Neuron (in vitro differentiated cells): ENCODE measurements at regions not wholly inside any gene's neighbourhood (a gene's known extent, or its start where the extent isn't known, plus 50 kb on each side); places are given as distances from the start of the nearest gene placed in this dataset.
"Not testable (repeated sequence)": the region's sequence is repeated elsewhere in the genome, so short reads cannot be mapped to it uniquely, and the experiment has no call there.

Experiments
- H2AFZ ChIP-seq: one replicate; pipeline ENCODE4 v1.6.1; 2013; ENCODE audit warnings: low read depth, mild to moderate bottlenecking, inconsistent platforms, low read length, moderate library complexity
- H3K27me3 ChIP-seq: one replicate; pipeline ENCODE4 v1.6.1; 2013; ENCODE audit warnings: low read length; ENCODE audit not compliant: insufficient read depth
- H3K36me3 ChIP-seq: one replicate; pipeline ENCODE4 v1.6.1; 2013; ENCODE audit warnings: low read length; ENCODE audit not compliant: insufficient read depth
- H3K4me1 ChIP-seq: one replicate; pipeline ENCODE4 v1.6.1; 2013; ENCODE audit warnings: low read length; ENCODE audit not compliant: insufficient read depth
- H3K4me3 ChIP-seq: 2 replicates; pipeline ENCODE4 v1.5.1; 2013; ENCODE audit warnings: mild to moderate bottlenecking, low read length, moderate library complexity
- H3K9me3 ChIP-seq: one replicate; pipeline ENCODE4 v1.6.1; 2013; ENCODE audit warnings: low read length

GRCh38 chr3:153221748-153222162 lies 59.7 kb downstream of the RAP2B start:
- no peak overlapping the region for H2AFZ ChIP-seq
- H3K27me3 ChIP-seq, result no peaks in the 10 kb centered on the region
- no peaks in the 10 kb centered on the region for H3K9me3 ChIP-seq
- H3K4me3 ChIP-seq, result no peak overlapping the region
- no peaks in the 10 kb centered on the region for H3K36me3 ChIP-seq
- no peaks in the 10 kb centered on the region for H3K4me1 ChIP-seq

- H3K4me3 ChIP-seq, H3K27me3 ChIP-seq, H3K36me3 ChIP-seq, H3K9me3 ChIP-seq, H2AFZ ChIP-seq, H3K4me1 ChIP-seq: not testable (repeated sequence)
Measured at GRCh38 chr3:153226877-153227276, 64.9 kb downstream of the RAP2B start.

GRCh38 chr3:153230427-153230826 lies 68.4 kb downstream of the RAP2B start:
- not testable (repeated sequence) for H3K4me1 ChIP-seq, H3K4me3 ChIP-seq, H3K36me3 ChIP-seq, H3K9me3 ChIP-seq, H3K27me3 ChIP-seq, H2AFZ ChIP-seq

- H3K36me3 ChIP-seq, H3K4me3 ChIP-seq, H3K27me3 ChIP-seq, H3K9me3 ChIP-seq, H2AFZ ChIP-seq, H3K4me1 ChIP-seq: not testable (repeated sequence)
Measured at GRCh38 chr3:153231245-153231644, 69.2 kb downstream of the RAP2B start.

GRCh38 chr3:153232050-153232752 lies 70.2 kb downstream of the RAP2B start:
- H3K36me3 ChIP-seq, H3K4me1 ChIP-seq, H3K9me3 ChIP-seq, H3K27me3 ChIP-seq, H3K4me3 ChIP-seq, H2AFZ ChIP-seq: not testable (repeated sequence)

- no peaks in the 10 kb centered on the region for H3K4me1 ChIP-seq
- H3K4me3 ChIP-seq, result no peak overlapping the region
- no peaks in the 10 kb centered on the region for H3K9me3 ChIP-seq
- no peaks in the 10 kb centered on the region for H3K27me3 ChIP-seq
- H2AFZ ChIP-seq, result no peak overlapping the region
- H3K36me3 ChIP-seq, result no peaks in the 10 kb centered on the region
Measured at GRCh38 chr3:153232851-153233271, 70.8 kb downstream of the RAP2B start.

- H3K4me1 ChIP-seq, result no peaks in the 10 kb centered on the region
- no peak overlapping the region for H2AFZ ChIP-seq
- H3K4me3 ChIP-seq, result no peak overlapping the region
- no peaks in the 10 kb centered on the region for H3K9me3 ChIP-seq
- no peaks in the 10 kb centered on the region for H3K27me3 ChIP-seq
- H3K36me3 ChIP-seq, result no peaks in the 10 kb centered on the region
Measured at GRCh38 chr3:153233986-153234385, 72.0 kb downstream of the RAP2B start.

- H3K9me3 ChIP-seq, result no peaks in the 10 kb centered on the region
- H3K4me3 ChIP-seq, result no peak overlapping the region
- no peak overlapping the region for H2AFZ ChIP-seq
- no peaks in the 10 kb centered on the region for H3K36me3 ChIP-seq
- no peaks in the 10 kb centered on the region for H3K27me3 ChIP-seq
- H3K4me1 ChIP-seq, result no peaks in the 10 kb centered on the region
Measured at GRCh38 chr3:153242896-153243295, 80.9 kb downstream of the RAP2B start.

- Histone ChIP-seq H3K4me3 (no peak overlapping the region), H3K4me1 (no peaks in the 10 kb centered on the region), H3K27me3 (no peaks in the 10 kb centered on the region), H3K36me3 (no peaks in the 10 kb centered on the region), H2AFZ (no peak overlapping the region), H3K9me3 (no peaks in the 10 kb centered on the region)
Measured at GRCh38 chr3:153244961-153245360, 82.9 kb downstream of the RAP2B start.

GRCh38 chr3:153245661-153246060 lies 83.6 kb downstream of the RAP2B start:
- no peaks in the 10 kb centered on the region for H3K9me3 ChIP-seq
- no peaks in the 10 kb centered on the region for H3K27me3 ChIP-seq
- no peak overlapping the region for H3K4me3 ChIP-seq
- no peak overlapping the region for H2AFZ ChIP-seq
- H3K4me1 ChIP-seq, result no peaks in the 10 kb centered on the region
- no peaks in the 10 kb centered on the region for H3K36me3 ChIP-seq

GRCh38 chr3:153246331-153246730 lies 84.3 kb downstream of the RAP2B start:
- no peak overlapping the region for H2AFZ ChIP-seq
- no peaks in the 10 kb centered on the region for H3K27me3 ChIP-seq
- no peaks in the 10 kb centered on the region for H3K36me3 ChIP-seq
- no peak overlapping the region for H3K4me3 ChIP-seq
- H3K4me1 ChIP-seq, result no peaks in the 10 kb centered on the region
- no peaks in the 10 kb centered on the region for H3K9me3 ChIP-seq

GRCh38 chr3:153246806-153247205 lies 84.8 kb downstream of the RAP2B start:
- H3K36me3 ChIP-seq, result no peaks in the 10 kb centered on the region
- no peaks in the 10 kb centered on the region for H3K9me3 ChIP-seq
- H3K4me3 ChIP-seq, result no peak overlapping the region
- no peaks in the 10 kb centered on the region for H3K27me3 ChIP-seq
- no peak overlapping the region for H2AFZ ChIP-seq
- no peaks in the 10 kb centered on the region for H3K4me1 ChIP-seq

- H2AFZ ChIP-seq, result no peak overlapping the region
- no peaks in the 10 kb centered on the region for H3K9me3 ChIP-seq
- H3K4me1 ChIP-seq, result no peaks in the 10 kb centered on the region
- H3K4me3 ChIP-seq, result no peak overlapping the region
- H3K27me3 ChIP-seq, result no peaks in the 10 kb centered on the region
- no peaks in the 10 kb centered on the region for H3K36me3 ChIP-seq
Measured at GRCh38 chr3:153247331-153248330, 85.6 kb downstream of the RAP2B start.
